HG02970 (cell line): ENCODE measurements at regions not wholly inside any gene's neighbourhood (a gene's known extent, or its start where the extent isn't known, plus 50 kb on each side); places are given as distances from the start of the nearest gene placed in this dataset.

Experiments
- ATAC-seq: cut with Tn5 transposase; IDR thresholded peaks from one replicate; pipeline ENCODE4 v1.9.1; 2021; ENCODE audit warnings: mild to moderate bottlenecking, moderate library complexity, moderate number of reproducible peaks; ENCODE audit not compliant: unreplicated experiment, low FRiP score

- no peak for ATAC-seq
Observed at GRCh38 chr14:71586131-71586897, 345.9 kb upstream of the RGS6 start.

DNA sequence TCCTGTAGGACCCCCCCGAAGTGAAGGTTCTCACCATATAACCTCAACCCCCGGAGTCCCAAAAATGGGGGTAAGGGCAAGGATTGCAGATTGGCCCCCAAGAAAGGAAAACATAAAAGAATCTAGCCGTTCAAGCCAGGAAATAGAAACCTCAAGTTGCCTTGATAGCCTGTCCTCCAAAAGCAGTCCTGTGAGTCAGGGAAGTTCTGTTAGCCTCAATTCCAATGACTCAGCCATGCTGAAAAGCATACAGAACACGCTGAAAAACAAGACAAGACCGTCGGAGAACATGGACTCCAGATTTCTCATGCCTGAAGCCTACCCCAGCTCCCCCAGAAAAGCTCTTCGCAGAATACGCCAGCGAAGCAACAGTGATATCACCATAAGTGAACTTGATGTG is 344.2 kb upstream of the RGS6 start:
- no peak for ATAC-seq

- no peak for ATAC-seq
Observed at GRCh38 chr14:71588576-71589215, 343.5 kb upstream of the RGS6 start.

GRCh38 chr14:71589609-71590008 is 342.6 kb upstream of the RGS6 start:
- no peak for ATAC-seq

DNA sequence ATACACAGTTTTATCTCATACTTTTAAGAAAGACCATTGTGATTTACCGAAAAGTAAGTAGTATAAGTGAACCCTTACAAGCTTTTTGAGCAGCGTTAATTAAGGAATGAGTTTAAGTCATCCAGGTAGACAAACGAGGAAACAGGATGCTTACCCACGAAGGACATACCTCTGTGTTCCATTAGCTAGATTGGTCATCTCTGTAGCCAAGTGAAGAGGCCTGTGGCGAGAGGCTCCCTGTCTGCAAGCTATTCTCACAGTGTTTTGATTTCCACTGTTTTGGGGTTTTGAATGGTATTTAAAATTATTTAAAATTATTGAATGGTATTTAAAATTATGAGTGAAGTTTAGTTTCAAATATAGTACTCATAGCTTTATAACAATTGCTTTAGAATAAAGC is 342.1 kb upstream of the RGS6 start:
- ATAC-seq: no peak

- ATAC-seq: no peak
Observed at GRCh38 chr14:71591231-71591630, 341.0 kb upstream of the RGS6 start.

DNA sequence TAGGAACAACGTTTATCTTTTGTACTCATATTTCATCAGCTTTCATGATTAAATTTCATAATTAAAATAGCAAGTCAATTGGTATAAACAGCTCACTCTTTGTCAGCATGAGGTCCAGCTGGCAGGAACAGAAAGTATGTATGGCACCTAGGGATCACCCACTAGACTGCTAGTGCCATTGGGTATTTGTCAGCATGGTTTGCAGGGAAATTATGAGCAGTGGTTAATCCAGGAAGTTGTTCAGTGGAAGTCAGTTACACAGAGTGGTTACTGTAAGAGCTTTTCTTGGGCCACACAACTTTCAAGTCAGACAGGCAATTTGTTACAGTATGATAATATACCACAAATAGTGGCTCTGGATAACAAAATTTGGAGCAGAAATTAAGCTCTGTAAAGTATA is 340.3 kb upstream of the RGS6 start:
- ATAC-seq: no peak

GRCh38 chr14:71592361-71592760 is 339.9 kb upstream of the RGS6 start:
- no peak for ATAC-seq

GRCh38 chr14:71593966-71594365 is 338.3 kb upstream of the RGS6 start:
- ATAC-seq: no peak

DNA sequence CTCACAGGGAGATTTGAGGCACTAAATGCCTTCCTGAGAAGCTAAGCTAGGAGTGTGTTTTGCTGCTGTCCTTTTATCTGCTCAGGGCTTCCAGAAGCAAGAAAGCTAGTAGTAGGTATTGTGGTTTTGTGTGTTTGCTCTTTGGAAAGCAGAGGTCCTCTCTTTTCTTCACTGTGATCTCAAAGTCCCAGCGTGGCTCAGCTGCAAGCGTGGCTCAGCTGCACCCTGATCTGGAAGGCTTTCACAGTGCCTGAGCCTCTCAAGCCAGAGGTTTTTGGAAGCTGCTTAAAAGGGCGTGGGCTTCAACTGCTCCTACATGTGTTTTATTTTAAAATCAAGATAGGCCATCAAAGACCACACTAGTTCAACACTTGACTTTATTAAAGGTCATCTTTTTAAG is 337.4 kb upstream of the RGS6 start:
- no peak for ATAC-seq

DNA sequence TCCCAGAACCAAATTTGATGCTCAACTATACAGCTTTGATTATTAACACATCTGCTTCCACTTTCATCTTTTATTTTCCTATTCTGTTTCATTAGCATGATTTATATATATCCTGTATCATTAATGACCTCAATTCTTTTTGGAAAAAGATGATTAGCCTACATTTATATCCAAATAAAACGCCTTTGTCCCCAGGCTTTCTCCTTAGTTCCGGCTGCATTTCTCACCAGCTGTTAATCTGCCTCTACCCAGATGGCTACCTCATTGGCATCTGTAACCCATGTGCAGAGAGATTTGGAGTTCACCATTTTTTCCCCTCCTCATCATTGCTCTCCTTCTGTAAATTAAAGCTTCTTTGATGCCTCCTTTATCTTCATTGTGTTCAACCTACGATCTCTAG is 336.8 kb upstream of the RGS6 start:
- ATAC-seq: no peak

DNA sequence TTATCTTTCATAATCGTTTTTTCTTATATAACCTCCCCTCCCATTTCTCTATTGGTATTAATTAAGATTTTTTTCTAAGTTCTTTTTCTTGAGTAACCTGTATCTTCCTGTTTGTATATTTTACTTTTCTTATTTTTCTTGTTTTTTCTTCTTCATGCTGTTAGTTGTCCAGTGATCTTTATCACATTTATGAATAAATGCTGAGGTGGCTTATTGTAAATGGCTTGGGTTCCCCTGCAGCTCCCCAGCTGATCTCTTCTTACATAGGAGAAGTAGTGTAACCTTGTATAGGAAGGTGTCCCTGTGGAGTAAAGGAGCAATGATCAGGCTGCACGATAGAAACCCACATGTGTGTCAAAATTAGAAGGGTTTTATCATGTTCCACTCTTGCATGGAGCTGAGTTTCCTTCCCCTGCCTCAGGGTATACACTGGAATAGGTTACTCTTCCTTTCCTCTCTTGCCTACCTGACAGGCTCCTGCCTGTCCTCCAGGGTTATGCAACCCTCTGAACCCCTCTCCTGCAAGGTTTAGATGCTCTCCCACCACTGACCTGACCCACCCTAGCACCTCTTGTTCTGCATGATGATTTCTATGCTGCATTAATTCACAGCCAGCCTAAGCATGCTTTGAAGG is 334.8 kb upstream of the RGS6 start:
- ATAC-seq: no peak

GRCh38 chr14:71597955-71598660 is 334.1 kb upstream of the RGS6 start:
- ATAC-seq: no peak

DNA sequence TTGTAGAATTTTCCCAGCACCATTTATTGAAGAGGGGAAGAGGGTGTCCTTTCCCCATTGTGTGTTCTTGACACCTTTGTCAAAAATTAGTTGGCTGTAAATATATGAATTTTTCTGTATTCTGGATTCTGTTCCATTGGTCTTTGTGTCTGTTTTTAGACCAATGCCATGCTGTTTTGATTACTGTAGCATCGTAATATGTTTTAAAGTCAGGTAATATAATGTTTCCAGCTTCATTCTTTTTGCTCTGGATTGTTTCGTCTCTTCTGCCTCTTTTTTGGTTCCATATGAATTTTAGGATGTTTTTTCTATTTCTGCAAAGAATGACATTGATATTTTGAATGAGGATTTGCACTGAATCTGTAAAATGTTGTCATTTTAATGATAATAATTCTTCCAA is 331.9 kb upstream of the RGS6 start:
- ATAC-seq: no peak

GRCh38 chr14:71602524-71602923 is 329.7 kb upstream of the RGS6 start:
- no peak for ATAC-seq

- ATAC-seq: no peak
Observed at GRCh38 chr14:71604231-71604630, 328.0 kb upstream of the RGS6 start.

DNA sequence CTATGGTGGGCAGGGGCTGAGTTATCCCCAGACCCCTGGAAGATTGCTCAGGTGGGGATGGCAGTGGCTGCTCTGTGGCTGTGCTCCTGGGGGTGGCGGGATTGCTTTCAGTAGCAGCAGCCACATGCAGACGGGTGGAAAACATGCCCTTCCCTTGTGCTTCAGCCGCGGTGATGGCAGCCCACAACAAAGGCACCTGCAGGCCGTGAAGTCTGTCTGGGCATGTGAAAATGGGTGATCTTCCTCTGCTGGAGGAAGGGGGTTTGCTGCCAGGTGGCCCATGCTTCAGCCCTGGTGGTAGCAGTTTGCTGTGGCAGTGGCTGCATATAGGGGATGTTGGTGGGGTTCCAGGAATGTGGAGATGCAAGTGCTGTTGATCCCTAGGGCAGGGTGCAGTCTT is 326.2 kb upstream of the RGS6 start:
- no peak for ATAC-seq

DNA sequence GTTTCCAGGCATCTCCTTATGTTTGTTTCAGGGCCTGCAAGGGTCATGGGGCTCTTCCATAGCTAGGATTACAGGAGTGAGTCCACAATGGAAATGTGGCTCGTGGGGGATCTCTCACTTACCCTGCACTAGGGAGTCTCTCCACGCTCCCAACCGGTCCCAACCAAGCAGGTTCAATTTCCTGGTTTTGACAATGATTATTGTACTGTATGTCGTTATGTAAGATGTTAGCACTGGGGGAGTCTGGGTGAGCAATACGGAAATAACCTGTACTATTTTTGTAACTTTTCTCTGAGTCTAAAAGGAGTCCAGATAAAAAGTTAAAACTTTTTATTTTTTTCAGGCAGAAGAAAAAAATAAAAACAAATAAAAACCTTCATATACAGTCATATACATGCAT is 325.7 kb upstream of the RGS6 start:
- no peak for ATAC-seq

DNA sequence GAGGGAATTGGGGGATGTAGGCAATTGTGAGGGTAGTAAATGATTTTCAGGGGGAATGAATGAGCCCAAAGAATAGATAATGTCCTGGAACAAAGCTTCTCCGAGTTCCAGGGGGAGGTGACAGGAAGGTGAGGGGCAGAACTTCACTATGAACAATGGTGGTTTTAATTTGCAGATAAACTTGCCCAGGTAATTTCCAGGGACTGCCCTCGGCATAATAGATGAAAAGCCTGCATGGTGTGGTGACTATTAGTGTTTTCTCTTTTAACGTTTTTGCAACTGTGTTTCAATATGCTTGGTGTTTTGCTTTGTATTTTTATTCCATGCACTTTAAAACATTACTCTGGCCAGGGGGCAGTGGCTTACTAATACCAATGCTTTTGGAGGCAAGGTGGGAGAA is 325.2 kb upstream of the RGS6 start:
- no peak for ATAC-seq

GRCh38 chr14:71610149-71610548 is 322.1 kb upstream of the RGS6 start:
- ATAC-seq: no peak

GRCh38 chr14:71610797-71611196 is 321.4 kb upstream of the RGS6 start:
- ATAC-seq: no peak
